ENCODE measurements at regions not wholly inside any gene's neighbourhood (a gene's known extent, or its start where the extent isn't known, plus 50 kb on each side); places are given as distances from the start of the nearest gene placed in this dataset.

- Mint-ChIP-seq H3K36me3 (no peaks in the 10 kb centered on the region), H3K27me3 (peaks cover 4% of the 10 kb centered on the region), H3K4me1 (ENCODE audit: unreplicated experiment) (peaks cover 13% of the 10 kb centered on the region), H3K27ac (no peak overlapping the region), H3K4me3 (no peak overlapping the region), H3K9me3 (no peaks in the 10 kb centered on the region)
- DNase-seq (ENCODE audit: extremely low spot score, unreplicated experiment), result no peak
- TF ChIP-seq CTCF (conservative IDR thresholded peaks at IDR 0.05), result no peak
Measured at GRCh38 chr16:82331974-82332750, 162.1 kb upstream of the MPHOSPH6 start.

GRCh38 chr16:82331397-82331796 is 161.4 kb upstream of the MPHOSPH6 start:
- H3K36me3 Mint-ChIP-seq, result no peaks in the 10 kb centered on the region
- no peak overlapping the region for H3K4me3 Mint-ChIP-seq
- no peak overlapping the region for H3K27ac Mint-ChIP-seq
- H3K4me1 Mint-ChIP-seq (ENCODE audit: unreplicated experiment), result peaks cover 13% of the 10 kb centered on the region
- DNase-seq (ENCODE audit: extremely low spot score, unreplicated experiment), result no peak
- peaks cover 6% of the 10 kb centered on the region for H3K27me3 Mint-ChIP-seq
- no peaks in the 10 kb centered on the region for H3K9me3 Mint-ChIP-seq
- TF ChIP-seq CTCF (conservative IDR thresholded peaks at IDR 0.05), result no peak

GRCh38 chr16:82329504-82330192 is 159.6 kb upstream of the MPHOSPH6 start:
- H3K36me3 Mint-ChIP-seq, result no peaks in the 10 kb centered on the region
- DNase-seq (ENCODE audit: extremely low spot score, unreplicated experiment), result no peak
- H3K4me3 Mint-ChIP-seq, result no peak overlapping the region
- H3K27me3 Mint-ChIP-seq, result peaks cover 6% of the 10 kb centered on the region
- H3K27ac Mint-ChIP-seq, result no peak overlapping the region
- TF ChIP-seq CTCF (conservative IDR thresholded peaks at IDR 0.05), result no peak
- H3K9me3 Mint-ChIP-seq, result no peaks in the 10 kb centered on the region
- peaks cover 13% of the 10 kb centered on the region for H3K4me1 Mint-ChIP-seq (ENCODE audit: unreplicated experiment)

- Mint-ChIP-seq H3K27ac (no peak overlapping the region), H3K4me1 (ENCODE audit: unreplicated experiment) (peaks cover 13% of the 10 kb centered on the region), H3K9me3 (no peaks in the 10 kb centered on the region), H3K27me3 (peaks cover 6% of the 10 kb centered on the region), H3K36me3 (no peaks in the 10 kb centered on the region), H3K4me3 (no peak overlapping the region)
- DNase-seq (ENCODE audit: extremely low spot score, unreplicated experiment), result no peak
- no peak for TF ChIP-seq CTCF (conservative IDR thresholded peaks at IDR 0.05)
Measured at GRCh38 chr16:82328881-82329469, 159.0 kb upstream of the MPHOSPH6 start.

- Mint-ChIP-seq H3K9me3 (peaks cover 5% of the 10 kb centered on the region), H3K36me3 (no peaks in the 10 kb centered on the region), H3K4me1 (ENCODE audit: unreplicated experiment) (no peaks in the 10 kb centered on the region), H3K27ac (no peak overlapping the region), H3K4me3 (no peak overlapping the region), H3K27me3 (peaks cover 10% of the 10 kb centered on the region)
- no peak for TF ChIP-seq CTCF (conservative IDR thresholded peaks at IDR 0.05)
- no peak for DNase-seq (ENCODE audit: extremely low spot score, unreplicated experiment)
Measured at GRCh38 chr16:82323171-82323570, 153.1 kb upstream of the MPHOSPH6 start.

Data from type B pancreatic cell (in vitro differentiated cells).